Calu3 (cell line): ENCODE measurements at regions not wholly inside any gene's neighbourhood (a gene's known extent, or its start where the extent isn't known, plus 50 kb on each side); places are given as distances from the start of the nearest gene placed in this dataset.

Experiments used
- BruUV-seq: library from RNA; stranded (reverse); fragments of 400-500 nt; replicated peaks from 2 replicates; lab custom pipeline; 2021; lab: Mats Ljungman, UMichigan
- CTCF ChIA-PET: fragments of 300-600 bp; sonication (Branson Sonifier 250); formaldehyde crosslinking; loops from one replicate; lab custom pipeline; 2022; ENCODE audit warnings: antibody characterized with exemption; lab: Charles Lee
- DNase-seq: peaks from one replicate; pipeline ENCODE4 v3.0.0; 2022
- H3K27ac Mint-ChIP-seq: one replicate; pipeline ENCODE4 v1.8.0; 2022; ENCODE audit warnings: mixed read lengths; ENCODE audit not compliant: unreplicated experiment
- H3K27me3 Mint-ChIP-seq: one replicate; pipeline ENCODE4 v1.8.0; 2022; ENCODE audit warnings: mixed read lengths; ENCODE audit not compliant: unreplicated experiment
- H3K36me3 Mint-ChIP-seq: one replicate; pipeline ENCODE4 v1.8.0; 2022; ENCODE audit warnings: mild to moderate bottlenecking, moderate library complexity, mixed read lengths; ENCODE audit not compliant: insufficient read depth, unreplicated experiment
- H3K4me1 Mint-ChIP-seq: one replicate; pipeline ENCODE4 v1.8.0; 2022; ENCODE audit warnings: mild to moderate bottlenecking, low read depth, mixed read lengths; ENCODE audit not compliant: unreplicated experiment
- H3K4me3 Mint-ChIP-seq: one replicate; pipeline ENCODE4 v1.8.0; 2022; ENCODE audit warnings: mild to moderate bottlenecking, low read depth, moderate library complexity, mixed read lengths; ENCODE audit not compliant: unreplicated experiment
- H3K9me3 Mint-ChIP-seq: one replicate; pipeline ENCODE4 v1.8.0; 2022; ENCODE audit warnings: low read depth, mixed read lengths; ENCODE audit not compliant: unreplicated experiment
- CTCF ChIP-seq: fragments of 200-600 bp; IDR thresholded peaks from one replicate; pipeline ENCODE4 v1.8.0; 2022; ENCODE audit warnings: antibody characterized with exemption; ENCODE audit not compliant: unreplicated experiment
- intact Hi-C: fragments of 100-400 bp; cut with micrococcal nuclease; formaldehyde crosslinking; loops from one replicate; pipeline ENCODE4 v1.10.0; 2022; ENCODE audit not compliant: unreplicated experiment

DNA sequence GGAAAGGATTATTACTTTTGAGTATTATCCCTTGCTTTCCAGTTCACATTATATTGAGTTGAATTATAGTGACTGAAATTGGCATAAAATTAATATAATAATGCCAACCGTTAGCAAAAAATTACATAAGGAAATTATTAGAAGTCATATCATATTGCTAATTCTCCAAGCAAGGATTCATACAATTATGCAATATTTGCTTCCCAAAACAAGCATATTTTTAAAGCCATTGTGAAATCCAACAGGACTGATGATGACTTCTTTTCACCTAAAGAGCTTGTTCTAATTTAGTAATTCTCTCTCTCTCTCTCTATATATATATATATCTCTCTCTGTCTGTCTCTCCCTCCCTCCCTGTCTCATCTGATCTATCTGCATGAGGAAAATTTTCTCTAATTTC lies 283.5 kb downstream of the DSEL start:
- no peak overlapping the region for H3K27ac Mint-ChIP-seq

DNA sequence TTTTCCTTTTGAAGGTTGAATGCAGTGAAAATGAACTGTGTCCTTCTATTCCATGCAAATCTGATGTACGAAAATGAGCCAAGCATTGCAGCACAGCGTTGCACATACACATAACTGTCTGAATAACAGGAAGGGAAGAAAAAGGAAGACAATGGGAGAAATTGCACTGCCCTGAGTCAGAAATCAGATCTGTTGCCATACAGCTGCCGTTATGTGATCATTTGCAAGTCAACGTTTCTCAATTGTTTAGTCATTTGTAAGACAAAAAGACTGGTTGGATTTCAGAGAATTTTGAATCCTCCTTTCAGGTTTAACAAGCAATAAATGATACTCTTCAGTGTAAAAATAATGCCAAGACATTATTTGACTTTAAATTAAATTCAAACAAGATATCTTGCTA lies 284.1 kb downstream of the DSEL start:
- no peaks in the 10 kb centered on the region for H3K4me1 Mint-ChIP-seq
- CTCF ChIA-PET = no interaction called here
- no peaks in the 10 kb centered on the region for H3K27me3 Mint-ChIP-seq
- intact Hi-C loops = no loop called here
- no peaks in the 10 kb centered on the region for H3K36me3 Mint-ChIP-seq
- no peak overlapping the region for H3K4me3 Mint-ChIP-seq
- no peak for TF ChIP-seq CTCF
- no peak for DNase-seq
- H3K27ac Mint-ChIP-seq = no peak overlapping the region
- no peaks in the 10 kb centered on the region for H3K9me3 Mint-ChIP-seq
- BruUV-seq = no TSS peak

More for the DNA sequence above, 283.5 kb downstream of the DSEL start:
- CTCF ChIA-PET = no interaction called here
- DNase-seq = no peak
- Mint-ChIP-seq H3K4me3 (no peak overlapping the region), H3K4me1 (no peaks in the 10 kb centered on the region), H3K27me3 (no peaks in the 10 kb centered on the region), H3K9me3 (no peaks in the 10 kb centered on the region), H3K36me3 (no peaks in the 10 kb centered on the region)
- TF ChIP-seq CTCF = no peak
- intact Hi-C loops = no loop called here
- no TSS peak for BruUV-seq

- Mint-ChIP-seq H3K27me3 (no peaks in the 10 kb centered on the region), H3K9me3 (no peaks in the 10 kb centered on the region), H3K36me3 (no peaks in the 10 kb centered on the region), H3K4me1 (no peaks in the 10 kb centered on the region), H3K4me3 (no peak overlapping the region), H3K27ac (no peak overlapping the region)
- no peak for TF ChIP-seq CTCF
- DNase-seq = no peak
- intact Hi-C loops = no loop called here
- CTCF ChIA-PET = no interaction called here
- no TSS peak for BruUV-seq
Observed at GRCh38 chr18:67222887-67223286, 293.6 kb downstream of the DSEL start.

DNA sequence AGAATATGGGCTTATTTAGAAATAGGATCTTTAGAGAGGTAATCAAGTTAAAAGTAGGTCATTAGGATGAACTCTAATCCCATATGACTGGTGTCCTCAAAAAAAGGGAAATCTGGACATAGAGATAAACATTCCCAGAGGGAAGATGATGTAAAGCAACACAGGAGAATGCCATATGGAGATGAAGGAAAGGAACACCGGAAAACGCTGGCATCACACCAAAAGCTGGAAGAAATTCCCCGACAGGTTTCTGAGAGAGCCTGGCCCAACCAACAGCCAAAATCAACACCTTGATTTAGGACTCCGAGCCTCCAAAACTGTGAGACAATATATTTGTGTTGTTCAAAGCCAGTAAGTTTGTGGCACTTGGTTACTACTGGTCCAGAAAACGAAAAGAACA lies 296.7 kb downstream of the DSEL start:
- CTCF ChIA-PET = no interaction called here
- H3K36me3 Mint-ChIP-seq = no peaks in the 10 kb centered on the region
- no TSS peak for BruUV-seq
- no peaks in the 10 kb centered on the region for H3K4me1 Mint-ChIP-seq
- no peak for DNase-seq
- no peaks in the 10 kb centered on the region for H3K9me3 Mint-ChIP-seq
- no peak overlapping the region for H3K4me3 Mint-ChIP-seq
- no peak for TF ChIP-seq CTCF
- intact Hi-C loops = loop anchor here (5.0 kb wide), 1 partner anchor 1622 kb away; no protein-coding TSS in a partner anchor
- no peaks in the 10 kb centered on the region for H3K27me3 Mint-ChIP-seq
- H3K27ac Mint-ChIP-seq = no peak overlapping the region

- no TSS peak for BruUV-seq
- Mint-ChIP-seq H3K4me3 (no peak overlapping the region), H3K27me3 (no peaks in the 10 kb centered on the region), H3K9me3 (no peaks in the 10 kb centered on the region), H3K36me3 (no peaks in the 10 kb centered on the region), H3K4me1 (no peaks in the 10 kb centered on the region), H3K27ac (no peak overlapping the region)
- TF ChIP-seq CTCF = no peak
- no peak for DNase-seq
- intact Hi-C loops = loop anchor here (5.0 kb wide), 1 partner anchor 1624 kb away; no protein-coding TSS in a partner anchor
- CTCF ChIA-PET = no interaction called here
Observed at GRCh38 chr18:67218556-67218955, 298.0 kb downstream of the DSEL start.
